Right lobe of liver (tissue), 4 donors: ENCODE measurements at regions not wholly inside any gene's neighbourhood (a gene's known extent, or its start where the extent isn't known, plus 50 kb on each side); places are given as distances from the start of the nearest gene placed in this dataset.

Experiments used
- CTCF ChIP-seq, 4 donors: fragments of 200-600 bp in 3 of 4; fragments of 450-650 bp in 1 of 4; IDR thresholded peaks; one replicate each; pipeline versions ENCODE4 v1.5.1 to v1.8.0; 2016 to 2022; ENCODE audit warnings: antibody characterized with exemption in 4 of 4, mild to moderate bottlenecking in 2 of 4
- POLR2A ChIP-seq: fragments of 450-650 bp; IDR thresholded peaks from one replicate; pipeline ENCODE4 v1.6.1; 2017; ENCODE audit warnings: antibody characterized with exemption, mild to moderate bottlenecking
- donor health status: DM: no; HTN: no; CAD: no.
- donor health status: DM: no; HTN: no; CAD: no.
- donor health status: DM: no; HTN: yes; CAD: no.

- TF ChIP-seq CTCF (IDR thresholded peaks at IDR 0.05) (no peak), POLR2A (no peak)
Observed at GRCh38 chr11:127338380-127339259, 338.1 kb upstream of the KIRREL3 start.
